CD4-positive, alpha-beta T cell treated with Interleukin-6 for 4 hours (primary cell): ENCODE measurements at regions not wholly inside any gene's neighbourhood (a gene's known extent, or its start where the extent isn't known, plus 50 kb on each side); places are given as distances from the start of the nearest gene placed in this dataset.
"Not testable (repeated sequence)": the region's sequence is repeated elsewhere in the genome, so short reads cannot be mapped to it uniquely, and the experiment has no call there.

Source experiments
- DNase-seq: peaks from one replicate; pipeline ENCODE4 v3.0.0-alpha.2; 2020; ENCODE audit warnings: mixed read lengths

- no peak for DNase-seq
Measured at GRCh38 chr13:44848920-44849676, 140.2 kb downstream of the NUFIP1 start.

- DNase-seq: not testable (repeated sequence)
Measured at GRCh38 chr13:44845281-44846058, 143.8 kb downstream of the NUFIP1 start.

- no peak for DNase-seq
Measured at GRCh38 chr13:44844786-44845185, 144.5 kb downstream of the NUFIP1 start.

- no peak for DNase-seq
Measured at GRCh38 chr13:44843403-44843802, 145.9 kb downstream of the NUFIP1 start.

- DNase-seq: no peak
Measured at GRCh38 chr13:44842158-44842557, 147.1 kb downstream of the NUFIP1 start.

- DNase-seq: no peak
Measured at GRCh38 chr13:44840131-44840530, 149.1 kb downstream of the NUFIP1 start.

- DNase-seq: no peak
Measured at GRCh38 chr13:44837250-44837649, 152.0 kb downstream of the NUFIP1 start.

- DNase-seq: no peak
Measured at GRCh38 chr13:44834404-44834803, 154.9 kb downstream of the NUFIP1 start.

GRCh38 chr13:44833626-44834025 lies 155.6 kb downstream of the NUFIP1 start:
- DNase-seq: no peak

GRCh38 chr13:44833139-44833538 lies 156.1 kb downstream of the NUFIP1 start:
- no peak for DNase-seq

GRCh38 chr13:44826591-44827350 lies 162.5 kb downstream of the NUFIP1 start:
- no peak for DNase-seq

- no peak for DNase-seq
Measured at GRCh38 chr13:44825953-44826352, 163.3 kb downstream of the NUFIP1 start.

GRCh38 chr13:44823555-44823954 lies 165.7 kb downstream of the NUFIP1 start:
- not testable (repeated sequence) for DNase-seq

- no peak for DNase-seq
Measured at GRCh38 chr13:44822291-44822690, 167.0 kb downstream of the NUFIP1 start.

- no peak for DNase-seq
Measured at GRCh38 chr13:44819772-44820171, 169.5 kb downstream of the NUFIP1 start.

GRCh38 chr13:44819245-44819644 lies 170.0 kb downstream of the NUFIP1 start:
- no peak for DNase-seq

GRCh38 chr13:44818428-44818827 lies 170.8 kb downstream of the NUFIP1 start:
- no peak for DNase-seq

- DNase-seq: no peak
Measured at GRCh38 chr13:44818016-44818415, 171.3 kb downstream of the NUFIP1 start.

- DNase-seq: no peak
Measured at GRCh38 chr13:44817131-44817671, 172.1 kb downstream of the NUFIP1 start.

GRCh38 chr13:44816701-44817100 lies 172.6 kb downstream of the NUFIP1 start:
- no peak for DNase-seq

- DNase-seq: no peak
Measured at GRCh38 chr13:44815623-44816022, 173.6 kb downstream of the NUFIP1 start.

- no peak for DNase-seq
Measured at GRCh38 chr13:44814836-44815235, 174.4 kb downstream of the NUFIP1 start.

- no peak for DNase-seq
Measured at GRCh38 chr13:44814161-44814560, 175.1 kb downstream of the NUFIP1 start.
